ENCODE measurements at regions not wholly inside any gene's neighbourhood (a gene's known extent, or its start where the extent isn't known, plus 50 kb on each side); places are given as distances from the start of the nearest gene placed in this dataset.
"Not testable (repeated sequence)": the region's sequence is repeated elsewhere in the genome, so short reads cannot be mapped to it uniquely, and the experiment has no call there.

- no peak for DNase-seq (ENCODE audit: low spot score)
Measured at GRCh38 chr14:105888784-105889665, 362.6 kb downstream of the TMEM121 start.

GRCh38 chr14:105889666-105890473, 363.5 kb downstream of the TMEM121 start:
- no peak for DNase-seq (ENCODE audit: low spot score)

- no peak for DNase-seq (ENCODE audit: low spot score)
Measured at GRCh38 chr14:105890474-105891220, 364.3 kb downstream of the TMEM121 start.

- peak; percentile 13 for DNase-seq (ENCODE audit: low spot score)
Measured at GRCh38 chr14:105891221-105891602, 364.8 kb downstream of the TMEM121 start.

- peak; percentile 12 for DNase-seq (ENCODE audit: low spot score)
Measured at GRCh38 chr14:105891631-105892452, 365.5 kb downstream of the TMEM121 start.

- DNase-seq (ENCODE audit: low spot score) = not testable (repeated sequence)
Measured at GRCh38 chr14:105892453-105893441, 366.4 kb downstream of the TMEM121 start.

- DNase-seq (ENCODE audit: low spot score) = not testable (repeated sequence)
Measured at GRCh38 chr14:105893686-105894085, 367.3 kb downstream of the TMEM121 start.

- DNase-seq (ENCODE audit: low spot score) = no peak
Measured at GRCh38 chr14:105894125-105894977, 368.0 kb downstream of the TMEM121 start.

- no peak for DNase-seq (ENCODE audit: low spot score)
Measured at GRCh38 chr14:105894978-105895881, 368.8 kb downstream of the TMEM121 start.

- not testable (repeated sequence) for DNase-seq (ENCODE audit: low spot score)
Measured at GRCh38 chr14:105896206-105896605, 369.8 kb downstream of the TMEM121 start.

- DNase-seq (ENCODE audit: low spot score) = not testable (repeated sequence)
Measured at GRCh38 chr14:105896961-105897724, 370.8 kb downstream of the TMEM121 start.

GRCh38 chr14:105897725-105898113, 371.3 kb downstream of the TMEM121 start:
- DNase-seq (ENCODE audit: low spot score) = no peak

- DNase-seq (ENCODE audit: low spot score) = no peak
Measured at GRCh38 chr14:105898482-105899010, 372.2 kb downstream of the TMEM121 start.

- DNase-seq (ENCODE audit: low spot score) = no peak
Measured at GRCh38 chr14:105899071-105899641, 372.8 kb downstream of the TMEM121 start.

GRCh38 chr14:105899657-105900397, 373.4 kb downstream of the TMEM121 start:
- no peak for DNase-seq (ENCODE audit: low spot score)
